Panc1 (cell line): ENCODE measurements at regions not wholly inside any gene's neighbourhood (a gene's known extent, or its start where the extent isn't known, plus 50 kb on each side); places are given as distances from the start of the nearest gene placed in this dataset.

Source experiments
- CTCF ChIP-seq: fragments of 450-650 bp; IDR thresholded peaks from 2 replicates; pipeline ENCODE4 v1.5.1; 2017; ENCODE audit warnings: mild to moderate bottlenecking
- POLR2AphosphoS5 ChIP-seq: IDR thresholded peaks from 2 replicates; pipeline ENCODE4 v1.6.1; 2012; ENCODE audit warnings: mild to moderate bottlenecking, low read depth, low read length, moderate library complexity
- REST ChIP-seq, 2 experiments: IDR thresholded peaks; 2 replicates each; pipeline ENCODE4 v1.6.1; 2011 to 2012; ENCODE audit warnings: low read depth in 2 of 2, control low read depth in 1 of 2, low read length in 1 of 2, mild to moderate bottlenecking in 1 of 2, moderate library complexity in 1 of 2; ENCODE audit not compliant: insufficient read depth in 1 of 2
- SIN3A ChIP-seq: IDR thresholded peaks from 2 replicates; pipeline ENCODE4 v1.6.1; 2012; ENCODE audit warnings: low read depth, mild to moderate bottlenecking, low read length, moderate library complexity, borderline replicate concordance; ENCODE audit not compliant: insufficient read depth
- TCF7L2 ChIP-seq: IDR thresholded peaks from 2 replicates; pipeline ENCODE4 v1.6.1; 2011; ENCODE audit warnings: mild to moderate bottlenecking, low read depth, low read length, inconsistent platforms

- TF ChIP-seq TCF7L2 (no peak), SIN3A (no peak), POLR2AphosphoS5 (no peak), CTCF (no peak), REST (IDR thresholded peaks at IDR 0.05; ENCODE audit: insufficient read depth in 1 of 2, low read depth in 2 of 2, low read length in 1 of 2) (no peak)
Measured at GRCh38 chr1:38331496-38332210, 285.1 kb upstream of the POU3F1 start.
